ENCODE measurements at regions not wholly inside any gene's neighbourhood (a gene's known extent, or its start where the extent isn't known, plus 50 kb on each side); places are given as distances from the start of the nearest gene placed in this dataset.

DNA sequence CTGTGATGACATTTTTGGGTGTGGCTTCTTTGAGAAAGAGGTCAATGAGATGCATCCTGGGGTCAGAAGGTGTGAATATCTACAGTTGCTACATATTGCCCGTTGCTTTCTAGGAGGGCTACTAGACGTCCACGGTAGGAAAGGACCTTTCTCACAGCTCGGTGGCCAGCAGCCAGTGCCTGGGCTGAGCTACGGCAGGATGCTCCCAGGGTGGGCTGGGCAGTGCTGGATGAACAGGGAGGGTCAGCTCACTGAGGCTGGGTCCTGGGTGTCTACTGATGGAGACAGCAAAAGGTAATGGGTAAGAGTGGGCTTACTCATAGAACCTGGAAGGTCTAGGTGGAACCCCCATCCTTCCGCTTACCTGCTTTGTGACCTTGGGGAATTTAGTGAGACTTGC is 188.3 kb upstream of the WSCD1 start:
- TF ChIP-seq, protein P1, sequence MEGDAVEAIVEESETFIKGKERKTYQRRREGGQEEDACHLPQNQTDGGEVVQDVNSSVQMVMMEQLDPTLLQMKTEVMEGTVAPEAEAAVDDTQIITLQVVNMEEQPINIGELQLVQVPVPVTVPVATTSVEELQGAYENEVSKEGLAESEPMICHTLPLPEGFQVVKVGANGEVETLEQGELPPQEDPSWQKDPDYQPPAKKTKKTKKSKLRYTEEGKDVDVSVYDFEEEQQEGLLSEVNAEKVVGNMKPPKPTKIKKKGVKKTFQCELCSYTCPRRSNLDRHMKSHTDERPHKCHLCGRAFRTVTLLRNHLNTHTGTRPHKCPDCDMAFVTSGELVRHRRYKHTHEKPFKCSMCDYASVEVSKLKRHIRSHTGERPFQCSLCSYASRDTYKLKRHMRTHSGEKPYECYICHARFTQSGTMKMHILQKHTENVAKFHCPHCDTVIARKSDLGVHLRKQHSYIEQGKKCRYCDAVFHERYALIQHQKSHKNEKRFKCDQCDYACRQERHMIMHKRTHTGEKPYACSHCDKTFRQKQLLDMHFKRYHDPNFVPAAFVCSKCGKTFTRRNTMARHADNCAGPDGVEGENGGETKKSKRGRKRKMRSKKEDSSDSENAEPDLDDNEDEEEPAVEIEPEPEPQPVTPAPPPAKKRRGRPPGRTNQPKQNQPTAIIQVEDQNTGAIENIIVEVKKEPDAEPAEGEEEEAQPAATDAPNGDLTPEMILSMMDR (IDR thresholded peaks at IDR 0.05; ENCODE audit: low read depth, low read length): no peak
- no peak for DNase-seq (ENCODE audit: low read depth in 2 of 2)
- H3K4me3 ChIP-seq (replicated peaks in 1 of 2; ENCODE audit: low read depth in 2 of 2, low read length in 2 of 2): no peak overlapping the region

DNA sequence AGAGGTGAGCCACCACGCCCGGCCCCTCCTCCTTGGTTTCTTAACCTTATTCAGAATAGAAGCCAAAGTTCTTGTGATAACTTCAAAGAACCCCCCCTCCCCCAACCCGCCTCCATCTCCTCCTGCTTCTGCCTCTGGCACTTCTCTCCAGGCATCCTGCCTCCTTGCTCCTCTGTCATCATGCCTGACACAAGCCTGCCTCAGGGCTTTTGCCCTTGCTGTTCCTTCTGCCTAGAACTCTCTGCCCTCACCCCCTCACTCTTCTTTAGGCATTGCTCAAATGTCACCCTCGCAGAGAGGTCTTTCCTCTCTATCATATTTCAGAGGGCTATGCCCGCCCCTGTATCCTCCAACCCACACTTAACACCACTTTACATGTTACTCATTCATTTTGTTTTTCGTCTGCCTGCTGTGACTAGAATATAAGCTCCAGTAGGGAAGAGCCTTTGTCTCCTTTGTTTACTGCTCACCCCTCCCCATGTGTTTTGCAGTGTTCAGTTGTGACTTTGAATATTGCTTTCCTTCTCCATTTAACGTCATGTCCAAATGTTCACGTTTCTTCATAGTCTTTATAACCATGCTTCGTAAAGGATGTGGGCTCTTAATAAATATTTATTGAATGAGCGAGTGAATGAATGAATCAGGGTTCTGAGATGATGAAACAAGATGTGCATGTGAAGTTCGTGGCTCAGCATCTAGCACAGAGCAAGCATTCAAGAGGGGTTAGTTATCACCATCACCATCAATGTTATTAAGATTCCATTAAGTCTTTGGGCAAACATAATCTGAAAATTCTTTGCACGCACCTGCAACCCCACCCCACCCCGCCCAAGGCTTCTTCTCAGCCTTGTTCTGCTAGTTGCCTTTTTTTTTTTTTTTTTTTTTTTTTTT is 186.2 kb upstream of the WSCD1 start:
- TF ChIP-seq, protein P1 (IDR thresholded peaks at IDR 0.05; ENCODE audit: low read depth, low read length): no peak
- DNase-seq (ENCODE audit: low read depth in 2 of 2): no peak
- no peak overlapping the region for H3K4me3 ChIP-seq (replicated peaks in 1 of 2; ENCODE audit: low read depth in 2 of 2, low read length in 2 of 2)

DNA sequence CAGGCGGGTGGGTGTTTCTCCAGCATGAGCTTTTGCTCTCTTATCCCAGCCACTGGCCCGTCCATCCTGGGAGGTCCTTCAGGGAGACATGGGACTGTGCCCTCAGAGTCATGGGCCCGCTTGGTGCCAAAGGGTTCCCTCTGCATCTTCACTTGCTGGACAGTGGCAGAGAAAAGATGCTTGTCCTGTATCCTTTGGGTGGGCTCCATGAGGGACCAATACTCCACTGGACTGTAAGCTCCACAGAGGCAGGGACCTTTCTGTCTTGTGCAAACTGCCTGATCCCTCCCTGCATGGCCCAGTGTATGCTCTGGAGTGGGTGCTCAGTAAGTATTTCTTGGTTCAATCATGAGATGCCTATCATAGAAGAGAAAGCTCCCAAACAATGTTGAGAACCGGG is 184.8 kb upstream of the WSCD1 start:
- no peak for DNase-seq (ENCODE audit: low read depth in 2 of 2)
- TF ChIP-seq, protein P1 (IDR thresholded peaks at IDR 0.05; ENCODE audit: low read depth, low read length): no peak
- no peak overlapping the region for H3K4me3 ChIP-seq (replicated peaks in 1 of 2; ENCODE audit: low read depth in 2 of 2, low read length in 2 of 2)

DNA sequence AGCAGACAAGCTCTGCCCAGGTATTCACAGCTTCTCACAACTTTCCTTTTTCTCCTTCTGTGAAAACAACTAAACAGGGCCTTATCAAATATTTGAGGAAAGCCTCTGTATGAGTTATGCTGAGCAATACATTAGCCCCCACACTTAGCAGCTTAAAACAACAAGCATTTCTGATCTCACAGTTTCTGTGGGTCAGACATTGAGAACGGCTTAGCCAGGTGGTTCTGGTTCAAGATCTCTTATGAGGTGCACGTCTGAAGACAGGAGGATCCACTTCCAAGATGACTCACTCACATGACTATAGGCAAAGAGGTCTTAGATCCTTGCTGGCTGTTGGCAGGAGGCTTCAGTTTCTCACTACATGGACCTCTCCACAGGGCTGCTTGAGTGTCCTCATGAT is 181.4 kb upstream of the WSCD1 start:
- TF ChIP-seq, protein P1 (IDR thresholded peaks at IDR 0.05; ENCODE audit: low read depth, low read length): no peak
- DNase-seq (ENCODE audit: low read depth in 2 of 2): no peak
- H3K4me3 ChIP-seq (replicated peaks in 1 of 2; ENCODE audit: low read depth in 2 of 2, low read length in 2 of 2): no peak overlapping the region

DNA sequence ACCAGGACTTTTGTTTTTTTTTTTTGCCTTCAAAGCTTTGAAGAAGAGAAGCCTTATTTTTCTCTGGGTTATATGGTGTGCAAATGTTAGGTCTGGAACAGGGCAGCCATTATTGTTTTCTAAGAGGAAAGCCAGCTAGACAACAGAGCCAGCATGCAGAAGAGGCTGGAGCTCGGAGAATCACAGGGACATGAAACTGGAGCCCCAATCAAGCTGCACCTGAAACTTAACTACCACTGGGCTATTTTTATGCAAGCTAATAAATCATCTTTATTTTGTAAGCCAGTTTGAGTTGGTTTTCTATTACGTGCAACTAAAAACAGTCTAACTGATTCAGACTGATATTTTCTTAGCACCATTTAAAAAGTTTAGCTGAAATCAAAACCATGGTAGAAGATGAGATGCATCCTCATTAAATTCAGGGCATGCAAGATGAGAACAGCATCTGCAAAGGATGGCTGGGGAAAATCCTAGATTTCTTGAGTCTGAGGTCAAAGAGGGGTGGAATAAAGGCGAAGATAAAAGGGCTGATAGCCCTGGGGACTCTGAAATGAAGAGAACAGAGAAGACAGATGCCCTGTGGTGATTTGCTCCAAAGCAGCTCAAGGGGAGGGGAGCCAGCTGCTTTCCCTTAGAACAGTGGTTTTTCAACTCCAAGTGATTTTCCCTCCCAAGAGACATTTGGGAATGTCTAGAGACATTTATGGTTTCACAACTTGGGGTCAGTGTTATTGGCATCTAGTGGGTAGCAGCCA is 177.1 kb upstream of the WSCD1 start:
- DNase-seq (ENCODE audit: low read depth in 2 of 2): no peak
- TF ChIP-seq, protein P1 (IDR thresholded peaks at IDR 0.05; ENCODE audit: low read depth, low read length): no peak
- H3K4me3 ChIP-seq (replicated peaks in 1 of 2; ENCODE audit: low read depth in 2 of 2, low read length in 2 of 2): no peak overlapping the region

DNA sequence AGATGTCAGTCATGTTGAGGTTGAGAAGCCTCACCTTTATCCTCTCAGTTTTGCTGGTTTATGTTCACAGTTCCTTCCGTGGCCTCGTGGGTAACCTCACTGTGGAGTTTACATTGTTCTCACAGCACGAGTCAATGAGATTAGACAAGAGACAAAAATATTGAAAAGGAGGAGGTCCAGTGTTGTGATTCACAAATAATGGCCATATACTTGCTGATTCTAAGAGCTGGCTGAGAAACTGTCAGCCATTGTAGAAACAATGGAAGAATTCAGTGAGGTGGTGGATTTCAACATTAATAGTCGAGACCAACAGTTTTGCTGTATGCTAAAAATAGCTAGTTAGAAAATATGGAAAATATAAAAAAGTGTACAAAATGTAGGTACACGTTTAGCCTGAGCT is 176.4 kb upstream of the WSCD1 start:
- no peak for DNase-seq (ENCODE audit: low read depth in 2 of 2)
- TF ChIP-seq, protein P1 (IDR thresholded peaks at IDR 0.05; ENCODE audit: low read depth, low read length): no peak
- no peak overlapping the region for H3K4me3 ChIP-seq (replicated peaks in 1 of 2; ENCODE audit: low read depth in 2 of 2, low read length in 2 of 2)
